Panc1 (cell line): ENCODE measurements at regions not wholly inside any gene's neighbourhood (a gene's known extent, or its start where the extent isn't known, plus 50 kb on each side); places are given as distances from the start of the nearest gene placed in this dataset.

ENCODE experiments used
- CTCF ChIP-seq: fragments of 450-650 bp; IDR thresholded peaks from 2 replicates; pipeline ENCODE4 v1.5.1; 2017; ENCODE audit warnings: mild to moderate bottlenecking
- POLR2AphosphoS5 ChIP-seq: IDR thresholded peaks from 2 replicates; pipeline ENCODE4 v1.6.1; 2012; ENCODE audit warnings: mild to moderate bottlenecking, low read depth, low read length, moderate library complexity
- REST ChIP-seq, 2 experiments: IDR thresholded peaks; 2 replicates each; pipeline ENCODE4 v1.6.1; 2011 to 2012; ENCODE audit warnings: low read depth in 2 of 2, control low read depth in 1 of 2, low read length in 1 of 2, mild to moderate bottlenecking in 1 of 2, moderate library complexity in 1 of 2; ENCODE audit not compliant: insufficient read depth in 1 of 2

GRCh38 chr7:24417526-24418120 lies 133.6 kb downstream of the NPY start:
- no peak for TF ChIP-seq REST (IDR thresholded peaks at IDR 0.05; ENCODE audit: insufficient read depth in 1 of 2, low read depth in 2 of 2, low read length in 1 of 2)
- TF ChIP-seq CTCF: no peak
- TF ChIP-seq POLR2AphosphoS5: no peak
